H7 (cell line): ENCODE measurements at regions not wholly inside any gene's neighbourhood (a gene's known extent, or its start where the extent isn't known, plus 50 kb on each side); places are given as distances from the start of the nearest gene placed in this dataset.
"Not testable (repeated sequence)": the region's sequence is repeated elsewhere in the genome, so short reads cannot be mapped to it uniquely, and the experiment has no call there.

Source experiments
- DNase-seq: peaks from one replicate; pipeline ENCODE4 v3.0.0; 2012
- H3K27me3 ChIP-seq: 2 replicates; pipeline ENCODE4 v1.6.0; 2011; ENCODE audit warnings: mild to moderate bottlenecking, low read length; ENCODE audit not compliant: control insufficient read depth, insufficient read depth
- H3K36me3 ChIP-seq: replicated peaks from 2 replicates; pipeline ENCODE4 v1.5.1; 2011; ENCODE audit warnings: low read length; ENCODE audit not compliant: control insufficient read depth, insufficient read depth
- H3K4me3 ChIP-seq: 2 replicates; pipeline ENCODE4 v1.5.1; 2011; ENCODE audit warnings: low read depth, mild to moderate bottlenecking, control low read depth, low read length, moderate library complexity; ENCODE audit not compliant: insufficient read depth

GRCh38 chr9:67066140-67066539 lies 73.8 kb upstream of the SPATA31A3 start:
- not testable (repeated sequence) for H3K36me3 ChIP-seq, DNase-seq, H3K4me3 ChIP-seq, H3K27me3 ChIP-seq

GRCh38 chr9:67058898-67059715 lies 66.8 kb upstream of the SPATA31A3 start:
- DNase-seq, H3K36me3 ChIP-seq, H3K27me3 ChIP-seq: not testable (repeated sequence)
- peak overlapping the region; percentile 33 for H3K4me3 ChIP-seq
